ENCODE measurements at regions not wholly inside any gene's neighbourhood (a gene's known extent, or its start where the extent isn't known, plus 50 kb on each side); places are given as distances from the start of the nearest gene placed in this dataset.

DNA sequence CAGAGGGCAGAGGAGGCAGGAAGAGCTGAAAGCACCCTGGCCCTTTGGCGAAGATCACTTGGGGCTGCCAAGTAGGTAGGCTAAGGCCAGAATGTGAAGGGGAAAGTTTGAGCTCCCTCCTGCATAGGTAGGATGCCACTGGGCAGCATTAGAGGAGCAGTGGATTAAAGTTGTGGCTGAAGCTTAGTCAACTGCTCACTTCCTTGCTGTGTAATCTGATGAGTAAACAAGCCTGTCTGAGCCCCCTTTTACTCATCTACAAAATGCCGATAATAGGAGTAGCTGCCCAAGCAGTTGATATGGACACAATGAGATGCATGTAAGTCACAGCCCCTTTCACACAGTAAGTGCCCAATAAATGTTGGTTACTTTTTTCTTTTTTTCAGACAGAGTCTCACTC lies 216.4 kb downstream of the MN1 start:
- Histone ChIP-seq H3K27ac (no peak overlapping the region), H3K4me1 (ENCODE audit: low read depth) (no peaks in the 10 kb centered on the region), H3K9me3 (ENCODE audit: low read depth) (no peaks in the 10 kb centered on the region), H3K27me3 (no peaks in the 10 kb centered on the region), H3K36me3 (no peaks in the 10 kb centered on the region), H3K4me3 (no peak overlapping the region)
- TF ChIP-seq, protein P1, sequence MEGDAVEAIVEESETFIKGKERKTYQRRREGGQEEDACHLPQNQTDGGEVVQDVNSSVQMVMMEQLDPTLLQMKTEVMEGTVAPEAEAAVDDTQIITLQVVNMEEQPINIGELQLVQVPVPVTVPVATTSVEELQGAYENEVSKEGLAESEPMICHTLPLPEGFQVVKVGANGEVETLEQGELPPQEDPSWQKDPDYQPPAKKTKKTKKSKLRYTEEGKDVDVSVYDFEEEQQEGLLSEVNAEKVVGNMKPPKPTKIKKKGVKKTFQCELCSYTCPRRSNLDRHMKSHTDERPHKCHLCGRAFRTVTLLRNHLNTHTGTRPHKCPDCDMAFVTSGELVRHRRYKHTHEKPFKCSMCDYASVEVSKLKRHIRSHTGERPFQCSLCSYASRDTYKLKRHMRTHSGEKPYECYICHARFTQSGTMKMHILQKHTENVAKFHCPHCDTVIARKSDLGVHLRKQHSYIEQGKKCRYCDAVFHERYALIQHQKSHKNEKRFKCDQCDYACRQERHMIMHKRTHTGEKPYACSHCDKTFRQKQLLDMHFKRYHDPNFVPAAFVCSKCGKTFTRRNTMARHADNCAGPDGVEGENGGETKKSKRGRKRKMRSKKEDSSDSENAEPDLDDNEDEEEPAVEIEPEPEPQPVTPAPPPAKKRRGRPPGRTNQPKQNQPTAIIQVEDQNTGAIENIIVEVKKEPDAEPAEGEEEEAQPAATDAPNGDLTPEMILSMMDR (IDR thresholded peaks at IDR 0.05; ENCODE audit: low read depth, low read length), result no peak
- no peak for DNase-seq (ENCODE audit: low read depth in 1 of 2, low spot score in 1 of 2)

DNA sequence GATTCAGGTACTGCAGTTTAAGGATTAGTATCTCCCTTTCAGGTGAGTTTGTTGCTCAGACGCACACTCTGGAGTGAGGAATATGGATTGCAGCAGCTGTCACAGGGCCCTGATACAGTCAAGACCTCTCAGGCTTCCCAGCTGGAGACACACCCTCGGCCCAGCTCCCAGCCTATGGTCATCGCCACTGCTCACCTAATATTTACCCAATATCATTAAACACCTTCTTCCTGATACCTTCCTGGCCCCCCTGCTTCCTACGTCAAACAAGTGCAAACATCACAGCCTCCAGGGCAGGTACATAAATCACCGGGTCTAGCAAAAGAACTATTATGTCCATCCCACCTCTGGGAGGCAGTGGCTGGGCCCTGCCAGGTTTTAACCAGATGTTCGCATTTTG lies 213.3 kb downstream of the MN1 start:
- H3K4me3 ChIP-seq, result no peak overlapping the region
- no peaks in the 10 kb centered on the region for H3K9me3 ChIP-seq (ENCODE audit: low read depth)
- TF ChIP-seq, protein P1 (IDR thresholded peaks at IDR 0.05; ENCODE audit: low read depth, low read length), result no peak
- H3K27ac ChIP-seq, result no peak overlapping the region
- H3K36me3 ChIP-seq, result no peaks in the 10 kb centered on the region
- H3K27me3 ChIP-seq, result no peaks in the 10 kb centered on the region
- no peak for DNase-seq (ENCODE audit: low read depth in 1 of 2, low spot score in 1 of 2)
- H3K4me1 ChIP-seq (ENCODE audit: low read depth), result no peaks in the 10 kb centered on the region

DNA sequence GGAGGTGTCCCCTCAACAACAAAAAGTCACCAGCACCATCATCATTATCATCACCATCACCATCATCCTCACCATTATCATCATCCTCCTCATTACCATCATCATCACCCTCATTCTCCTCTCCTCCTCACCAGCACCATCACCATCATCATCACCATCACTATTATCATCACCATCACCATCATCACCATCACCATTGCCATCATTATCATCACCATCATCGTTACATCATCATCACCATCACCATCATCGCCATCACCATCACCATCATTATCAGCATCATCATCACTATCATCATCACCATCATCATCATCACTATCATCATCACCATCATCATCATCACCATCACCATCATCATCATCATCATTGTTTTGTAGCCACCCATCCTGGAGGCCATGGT lies 212.6 kb downstream of the MN1 start:
- TF ChIP-seq, protein P1 (IDR thresholded peaks at IDR 0.05; ENCODE audit: low read depth, low read length), result no peak
- Histone ChIP-seq H3K27ac (no peak overlapping the region), H3K9me3 (ENCODE audit: low read depth) (no peaks in the 10 kb centered on the region), H3K4me3 (no peak overlapping the region), H3K4me1 (ENCODE audit: low read depth) (no peaks in the 10 kb centered on the region), H3K27me3 (no peaks in the 10 kb centered on the region), H3K36me3 (no peaks in the 10 kb centered on the region)
- no peak for DNase-seq (ENCODE audit: low read depth in 1 of 2, low spot score in 1 of 2)

DNA sequence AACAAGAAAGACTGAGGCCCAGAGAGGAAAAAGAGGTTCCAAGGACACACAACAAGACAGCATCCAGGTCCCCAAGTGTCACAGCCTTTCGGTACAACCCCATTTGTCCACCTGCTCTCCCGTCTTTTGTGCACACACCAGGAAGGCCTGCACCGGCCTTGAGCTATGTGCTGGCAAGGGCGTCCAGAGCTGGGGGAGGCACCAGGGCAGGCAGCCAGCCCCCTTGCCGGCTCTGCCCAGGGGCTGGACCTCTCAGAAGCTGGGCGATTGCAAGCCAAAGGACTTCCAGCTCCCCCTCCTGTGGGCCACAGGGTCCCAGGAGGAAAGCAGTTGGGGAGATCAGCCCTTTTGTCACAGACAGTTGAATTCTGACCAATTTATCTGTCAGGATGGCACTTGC lies 210.5 kb downstream of the MN1 start:
- no peaks in the 10 kb centered on the region for H3K36me3 ChIP-seq
- DNase-seq (ENCODE audit: low read depth in 1 of 2, low spot score in 1 of 2), result peak in 1 of 2 donors; percentile 30
- H3K9me3 ChIP-seq (ENCODE audit: low read depth), result no peaks in the 10 kb centered on the region
- no peaks in the 10 kb centered on the region for H3K4me1 ChIP-seq (ENCODE audit: low read depth)
- TF ChIP-seq, protein P1 (IDR thresholded peaks at IDR 0.05; ENCODE audit: low read depth, low read length), result no peak
- H3K4me3 ChIP-seq, result no peak overlapping the region
- no peak overlapping the region for H3K27ac ChIP-seq
- H3K27me3 ChIP-seq, result no peaks in the 10 kb centered on the region

DNA sequence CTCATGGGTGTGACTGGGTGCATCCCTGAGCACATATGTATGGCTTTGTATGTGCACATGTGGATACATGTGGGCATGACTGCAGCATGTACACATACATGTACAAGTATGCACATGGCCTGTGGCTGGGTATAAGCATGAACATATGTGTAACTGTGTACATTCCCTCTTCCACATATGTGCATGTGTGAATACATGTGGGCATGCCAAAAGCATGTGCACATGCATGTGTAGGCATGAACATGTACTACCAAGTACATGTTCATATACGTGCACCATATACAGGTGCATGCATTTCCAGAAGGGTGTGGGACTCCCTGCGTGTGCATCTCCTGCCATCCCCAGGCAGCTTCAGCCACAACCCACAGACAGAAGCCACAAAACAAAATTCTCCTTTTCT lies 208.2 kb downstream of the MN1 start:
- Histone ChIP-seq H3K27ac (no peak overlapping the region), H3K4me1 (ENCODE audit: low read depth) (no peaks in the 10 kb centered on the region), H3K4me3 (no peak overlapping the region), H3K27me3 (no peaks in the 10 kb centered on the region), H3K36me3 (no peaks in the 10 kb centered on the region), H3K9me3 (ENCODE audit: low read depth) (no peaks in the 10 kb centered on the region)
- DNase-seq (ENCODE audit: low read depth in 1 of 2, low spot score in 1 of 2), result no peak
- TF ChIP-seq, protein P1 (IDR thresholded peaks at IDR 0.05; ENCODE audit: low read depth, low read length), result no peak

DNA sequence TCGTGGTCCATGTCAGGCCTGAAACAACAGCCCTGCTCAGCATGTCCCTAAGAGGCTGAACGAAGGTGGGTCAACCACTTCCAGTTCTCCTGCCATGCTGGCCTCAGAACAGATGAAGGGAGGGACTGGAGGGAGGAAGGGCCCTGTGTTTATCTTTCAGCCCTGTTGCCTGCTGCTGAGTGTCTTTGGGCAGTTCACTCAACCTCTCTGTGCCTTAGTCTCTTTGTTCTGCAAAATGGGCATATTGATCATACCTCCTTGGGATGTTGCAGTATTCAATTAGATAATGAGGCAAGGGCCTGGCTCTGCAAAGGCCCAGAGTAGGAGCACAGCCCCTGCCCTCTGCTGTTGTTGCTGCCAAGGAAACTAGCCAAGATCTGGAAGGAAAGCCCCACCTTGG lies 207.5 kb downstream of the MN1 start:
- no peak overlapping the region for H3K4me3 ChIP-seq
- no peaks in the 10 kb centered on the region for H3K9me3 ChIP-seq (ENCODE audit: low read depth)
- no peaks in the 10 kb centered on the region for H3K4me1 ChIP-seq (ENCODE audit: low read depth)
- no peak overlapping the region for H3K27ac ChIP-seq
- H3K36me3 ChIP-seq, result no peaks in the 10 kb centered on the region
- TF ChIP-seq, protein P1 (IDR thresholded peaks at IDR 0.05; ENCODE audit: low read depth, low read length), result no peak
- DNase-seq (ENCODE audit: low read depth in 1 of 2, low spot score in 1 of 2), result no peak
- H3K27me3 ChIP-seq, result no peaks in the 10 kb centered on the region

Measured in cardiac muscle cell (in vitro differentiated cells and primary cell).